Mucosa of descending colon (tissue), 3 donors: ENCODE measurements at regions not wholly inside any gene's neighbourhood (a gene's known extent, or its start where the extent isn't known, plus 50 kb on each side); places are given as distances from the start of the nearest gene placed in this dataset.

Experiments used
- ATAC-seq: fragments of 200-7000 bp; cut with Tn5 transposase; one replicate; pipeline ENCODE4 v1.9.1; 2020; ENCODE audit warnings: mild to moderate bottlenecking, moderate library complexity
- DNase-seq, 3 donors: peaks; one replicate each; pipeline ENCODE4 v3.0.0-alpha.2; 2020
- H3K36me3 ChIP-seq: fragments of 200-600 bp; one replicate; pipeline ENCODE4 v1.8.0; 2021; ENCODE audit warnings: low read depth, mild to moderate bottlenecking
- H3K4me1 ChIP-seq: fragments of 200-600 bp; one replicate; pipeline ENCODE4 v1.8.0; 2021; ENCODE audit warnings: low read depth, mild to moderate bottlenecking
- H3K4me3 ChIP-seq: fragments of 200-600 bp; one replicate; pipeline ENCODE4 v1.8.0; 2021; ENCODE audit warnings: mild to moderate bottlenecking
- H3K9me3 ChIP-seq: fragments of 200-600 bp; one replicate; pipeline ENCODE4 v1.8.0; 2021; ENCODE audit warnings: mild to moderate bottlenecking
- intact Hi-C, 2 donors: fragments of 100-400 bp; cut with DNase I in 1 of 2; cut with micrococcal nuclease in 1 of 2; formaldehyde crosslinking; loops; one replicate each; pipeline versions ENCODE4 v1.11.0 to v1.11.1; 2022; cut with DNase I, micrococcal nuclease
- TF ChIP-seq, protein P1 (sequence below): fragments of 200-600 bp; IDR thresholded peaks from one replicate; pipeline ENCODE4 v1.8.0; 2022; ENCODE audit warnings: antibody characterized with exemption, mild to moderate bottlenecking
- donor health status: DM: no; HTN: no; CAD: no; lungs with moderate emphysema.
- donor health status: DM: no; HTN: no; CAD: no.
- donor health status: DM: no; HTN: yes; CAD: no.

DNA sequence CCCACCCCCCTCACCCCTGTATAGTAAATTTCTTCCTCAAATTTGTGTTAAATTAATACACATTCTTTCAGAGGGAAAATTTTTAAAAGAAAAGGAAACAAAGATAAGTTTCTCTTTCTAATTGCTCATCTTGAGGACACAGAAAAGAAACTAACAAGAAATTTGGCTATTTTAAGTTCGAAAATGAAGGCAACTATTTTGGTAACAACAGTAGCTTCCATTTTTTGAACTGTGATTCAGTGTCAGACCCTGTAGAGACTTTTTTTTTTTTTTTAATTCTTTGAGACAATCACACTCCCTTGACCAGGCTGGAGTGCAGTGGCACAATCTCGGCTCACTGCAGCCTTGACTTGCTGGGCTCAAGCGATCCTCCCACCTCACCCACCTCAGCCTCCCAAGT lies 194.9 kb downstream of the SS18 start:
- H3K4me3 ChIP-seq = no peak overlapping the region
- TF ChIP-seq, protein P1, sequence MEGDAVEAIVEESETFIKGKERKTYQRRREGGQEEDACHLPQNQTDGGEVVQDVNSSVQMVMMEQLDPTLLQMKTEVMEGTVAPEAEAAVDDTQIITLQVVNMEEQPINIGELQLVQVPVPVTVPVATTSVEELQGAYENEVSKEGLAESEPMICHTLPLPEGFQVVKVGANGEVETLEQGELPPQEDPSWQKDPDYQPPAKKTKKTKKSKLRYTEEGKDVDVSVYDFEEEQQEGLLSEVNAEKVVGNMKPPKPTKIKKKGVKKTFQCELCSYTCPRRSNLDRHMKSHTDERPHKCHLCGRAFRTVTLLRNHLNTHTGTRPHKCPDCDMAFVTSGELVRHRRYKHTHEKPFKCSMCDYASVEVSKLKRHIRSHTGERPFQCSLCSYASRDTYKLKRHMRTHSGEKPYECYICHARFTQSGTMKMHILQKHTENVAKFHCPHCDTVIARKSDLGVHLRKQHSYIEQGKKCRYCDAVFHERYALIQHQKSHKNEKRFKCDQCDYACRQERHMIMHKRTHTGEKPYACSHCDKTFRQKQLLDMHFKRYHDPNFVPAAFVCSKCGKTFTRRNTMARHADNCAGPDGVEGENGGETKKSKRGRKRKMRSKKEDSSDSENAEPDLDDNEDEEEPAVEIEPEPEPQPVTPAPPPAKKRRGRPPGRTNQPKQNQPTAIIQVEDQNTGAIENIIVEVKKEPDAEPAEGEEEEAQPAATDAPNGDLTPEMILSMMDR = no peak
- DNase-seq (no peak), ATAC-seq (no peak)
- H3K4me1 ChIP-seq = no peaks in the 10 kb centered on the region
- no peaks in the 10 kb centered on the region for H3K36me3 ChIP-seq
- H3K9me3 ChIP-seq = no peaks in the 10 kb centered on the region
- intact Hi-C loops = no loop called here

DNA sequence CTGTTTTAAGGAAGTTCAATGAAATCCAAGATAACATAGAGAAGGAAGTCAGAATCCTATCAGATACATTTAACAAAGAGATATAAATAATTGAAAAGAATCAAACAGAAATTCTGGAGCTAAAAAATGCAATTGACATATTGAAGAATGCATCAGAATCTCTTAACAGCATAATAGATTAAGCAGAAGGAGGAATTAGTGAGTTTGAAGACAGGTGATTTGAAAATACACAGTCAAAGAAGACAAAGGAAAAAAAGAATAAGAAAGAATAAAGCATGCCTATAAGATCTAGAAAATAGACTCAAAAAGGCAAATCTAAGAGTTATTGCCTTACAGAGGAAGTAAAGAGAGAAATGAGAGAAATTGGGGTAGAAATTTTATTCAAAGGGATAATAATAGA lies 204.1 kb downstream of the SS18 start:
- no peak overlapping the region for H3K4me3 ChIP-seq
- peaks cover 14% of the 10 kb centered on the region for H3K4me1 ChIP-seq
- TF ChIP-seq, protein P1 = no peak
- no peaks in the 10 kb centered on the region for H3K36me3 ChIP-seq
- ATAC-seq (no peak), DNase-seq (no peak)
- intact Hi-C loops = no loop called here
- H3K9me3 ChIP-seq = no peaks in the 10 kb centered on the region

DNA sequence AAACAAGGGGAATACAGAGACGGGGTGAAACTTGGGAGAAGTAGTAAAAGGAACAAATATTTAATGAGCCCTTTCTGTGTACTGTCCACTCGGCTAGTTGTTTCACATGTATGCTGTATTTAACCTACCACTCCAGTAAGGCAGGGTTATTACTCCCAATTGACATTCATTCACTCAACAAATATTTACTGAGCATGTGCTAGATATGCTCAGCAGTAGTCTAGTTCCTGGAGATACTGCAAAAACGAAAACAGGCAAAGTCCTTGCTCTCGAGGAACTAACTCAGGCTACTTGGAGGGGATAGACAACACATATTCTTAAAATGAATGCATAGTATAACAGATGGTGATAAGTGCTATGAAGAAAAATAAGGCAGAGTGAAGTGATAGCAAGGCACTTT lies 207.3 kb downstream of the SS18 start:
- H3K4me1 ChIP-seq = peaks cover 14% of the 10 kb centered on the region
- DNase-seq (no peak), ATAC-seq (peak; percentile 91)
- TF ChIP-seq, protein P1 = no peak
- no peak overlapping the region for H3K4me3 ChIP-seq
- intact Hi-C loops = no loop called here
- no peaks in the 10 kb centered on the region for H3K9me3 ChIP-seq
- H3K36me3 ChIP-seq = no peaks in the 10 kb centered on the region

DNA sequence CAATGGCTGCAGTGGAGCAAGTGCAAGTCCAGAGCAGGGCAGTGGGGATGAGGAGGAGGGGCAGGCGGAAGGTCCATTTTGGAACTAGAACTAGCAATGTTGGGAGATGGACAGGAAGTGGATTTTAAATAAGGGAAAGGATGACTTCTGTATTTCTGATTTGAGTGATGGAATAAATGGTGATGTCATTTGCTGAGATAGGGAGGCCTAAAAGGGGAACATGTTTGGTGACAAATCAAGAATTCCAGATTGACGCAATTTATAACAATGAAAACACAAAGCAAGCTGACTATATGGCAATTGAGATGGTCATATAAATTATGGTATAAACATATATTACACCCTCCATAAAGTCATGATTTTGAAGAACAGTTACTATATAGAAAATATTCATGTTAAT lies 209.3 kb downstream of the SS18 start:
- no peak overlapping the region for H3K4me3 ChIP-seq
- H3K4me1 ChIP-seq = peaks cover 14% of the 10 kb centered on the region
- H3K36me3 ChIP-seq = no peaks in the 10 kb centered on the region
- DNase-seq = no peak
- TF ChIP-seq, protein P1 = no peak
- ATAC-seq = no peak
- no peaks in the 10 kb centered on the region for H3K9me3 ChIP-seq
- intact Hi-C loops = no loop called here

DNA sequence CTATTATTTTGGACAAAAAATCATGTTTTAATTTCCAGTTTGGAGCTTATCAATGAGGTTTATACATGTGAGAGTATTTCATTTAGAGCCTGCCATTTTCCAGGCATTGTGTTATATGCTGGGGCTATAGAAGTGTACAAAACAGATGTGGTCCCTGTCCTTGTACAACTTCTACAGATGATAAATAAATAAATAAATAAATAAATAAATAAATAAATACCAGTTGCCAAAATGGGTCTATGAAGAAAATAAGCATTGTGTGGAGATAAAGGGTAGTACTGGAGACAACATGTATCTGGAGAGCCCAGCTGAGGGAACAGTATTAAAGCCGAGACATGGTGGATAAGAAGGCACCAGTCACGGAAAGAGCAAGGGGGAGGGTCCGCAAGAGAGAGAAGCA lies 210.0 kb downstream of the SS18 start:
- H3K4me1 ChIP-seq = peaks cover 14% of the 10 kb centered on the region
- no peaks in the 10 kb centered on the region for H3K36me3 ChIP-seq
- no peaks in the 10 kb centered on the region for H3K9me3 ChIP-seq
- TF ChIP-seq, protein P1 = no peak
- DNase-seq (no peak), ATAC-seq (no peak)
- intact Hi-C loops = no loop called here
- no peak overlapping the region for H3K4me3 ChIP-seq

DNA sequence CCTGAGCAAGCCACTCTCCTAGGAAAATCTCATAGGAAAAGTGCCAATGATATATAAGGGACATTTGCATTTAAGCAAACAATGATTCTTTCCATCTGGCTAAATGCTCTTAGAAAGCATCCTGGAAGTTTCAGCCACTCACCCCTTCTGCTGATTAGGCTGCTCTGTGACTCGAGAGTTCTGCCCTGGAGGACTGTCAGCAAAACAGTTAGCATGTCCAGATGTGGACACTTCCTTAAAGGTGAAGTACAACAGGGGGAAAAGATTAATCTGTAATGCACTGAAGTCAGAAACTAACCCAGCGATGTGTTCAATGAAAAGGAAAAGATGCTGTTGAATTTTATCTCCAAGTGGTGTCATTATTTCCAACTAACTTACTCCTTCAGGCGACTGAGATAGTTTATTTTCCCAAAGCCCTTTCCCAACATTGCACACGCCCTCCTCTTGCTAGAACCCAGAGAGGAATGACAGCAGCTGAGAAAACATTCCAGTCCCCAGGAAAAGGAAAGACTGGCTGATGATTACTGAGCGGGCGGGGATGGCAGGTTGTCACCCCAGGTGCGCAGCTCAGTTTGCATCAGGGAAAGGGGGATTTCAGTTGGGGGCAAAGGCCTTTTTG lies 214.0 kb downstream of the SS18 start:
- TF ChIP-seq, protein P1 = no peak
- Histone ChIP-seq H3K4me3 (no peak overlapping the region), H3K36me3 (no peaks in the 10 kb centered on the region), H3K4me1 (no peaks in the 10 kb centered on the region), H3K9me3 (no peaks in the 10 kb centered on the region)
- intact Hi-C loops = no loop called here
- ATAC-seq = peak; percentile 66
- peak in 1 of 3 donors; percentile 7 for DNase-seq
